ENCODE measurements at regions not wholly inside any gene's neighbourhood (a gene's known extent, or its start where the extent isn't known, plus 50 kb on each side); places are given as distances from the start of the nearest gene placed in this dataset.

GRCh38 chr5:38743562-38743961 lies 102.2 kb upstream of the OSMR start:
- Histone ChIP-seq H3K4me3 (ENCODE audit: low read length, poor library complexity, severe bottlenecking) (no peak overlapping the region), H3K27me3 (ENCODE audit: insufficient read depth, low read length, poor library complexity, severe bottlenecking) (no peaks in the 10 kb centered on the region), H3K9ac (ENCODE audit: low read depth, low read length, poor library complexity, severe bottlenecking) (no peak overlapping the region), H3K9me2 (replicated peaks; ENCODE audit: low read depth, low read length) (no peaks in the 10 kb centered on the region), H3K4me2 (ENCODE audit: low read depth, low read length, poor library complexity, severe bottlenecking) (no peak overlapping the region), H3K79me2 (ENCODE audit: insufficient read depth, low read length) (no peaks in the 10 kb centered on the region), H3K36me3 (ENCODE audit: insufficient read depth, low read length) (no peaks in the 10 kb centered on the region), H3F3A (ENCODE audit: low read depth) (no peaks in the 10 kb centered on the region), H3K4me1 (ENCODE audit: insufficient read depth, low read length, poor library complexity, severe bottlenecking) (no peaks in the 10 kb centered on the region), H4K20me1 (ENCODE audit: insufficient read depth, low read length, poor library complexity, severe bottlenecking) (no peaks in the 10 kb centered on the region), H2AFZ (ENCODE audit: low read length) (no peak overlapping the region), H3K9me3 (ENCODE audit: insufficient read depth, low read depth, low read length) (no peaks in the 10 kb centered on the region)
- TF ChIP-seq CTCF (conservative IDR thresholded peaks at IDR 0.05; ENCODE audit: low read length) (no peak), EZH2phosphoT487 (IDR thresholded peaks at IDR 0.05; ENCODE audit: borderline replicate concordance) (no peak)

GRCh38 chr5:38745836-38746732 lies 99.7 kb upstream of the OSMR start:
- Histone ChIP-seq H4K20me1 (ENCODE audit: insufficient read depth, low read length, poor library complexity, severe bottlenecking) (no peaks in the 10 kb centered on the region), H3K9me2 (replicated peaks; ENCODE audit: low read depth, low read length) (no peaks in the 10 kb centered on the region), H3K79me2 (ENCODE audit: insufficient read depth, low read length) (no peaks in the 10 kb centered on the region), H2AFZ (ENCODE audit: low read length) (no peak overlapping the region), H3K4me3 (ENCODE audit: low read length, poor library complexity, severe bottlenecking) (no peak overlapping the region), H3K4me2 (ENCODE audit: low read depth, low read length, poor library complexity, severe bottlenecking) (no peak overlapping the region), H3K9ac (ENCODE audit: low read depth, low read length, poor library complexity, severe bottlenecking) (no peak overlapping the region), H3K4me1 (ENCODE audit: insufficient read depth, low read length, poor library complexity, severe bottlenecking) (no peaks in the 10 kb centered on the region), H3K9me3 (ENCODE audit: insufficient read depth, low read depth, low read length) (no peaks in the 10 kb centered on the region), H3F3A (ENCODE audit: low read depth) (no peaks in the 10 kb centered on the region), H3K36me3 (ENCODE audit: insufficient read depth, low read length) (no peaks in the 10 kb centered on the region), H3K27me3 (ENCODE audit: insufficient read depth, low read length, poor library complexity, severe bottlenecking) (no peaks in the 10 kb centered on the region)
- TF ChIP-seq EZH2phosphoT487 (IDR thresholded peaks at IDR 0.05; ENCODE audit: borderline replicate concordance): no peak
- TF ChIP-seq CTCF (conservative IDR thresholded peaks at IDR 0.05; ENCODE audit: low read length): no peak

GRCh38 chr5:38749861-38750260 lies 96.0 kb upstream of the OSMR start:
- Histone ChIP-seq H3K27me3 (ENCODE audit: insufficient read depth, low read length, poor library complexity, severe bottlenecking) (no peaks in the 10 kb centered on the region), H3K9me2 (replicated peaks; ENCODE audit: low read depth, low read length) (no peaks in the 10 kb centered on the region), H4K20me1 (ENCODE audit: insufficient read depth, low read length, poor library complexity, severe bottlenecking) (no peaks in the 10 kb centered on the region), H3K36me3 (ENCODE audit: insufficient read depth, low read length) (no peaks in the 10 kb centered on the region), H3K79me2 (ENCODE audit: insufficient read depth, low read length) (no peaks in the 10 kb centered on the region), H3K4me1 (ENCODE audit: insufficient read depth, low read length, poor library complexity, severe bottlenecking) (no peaks in the 10 kb centered on the region), H2AFZ (ENCODE audit: low read length) (no peak overlapping the region), H3K4me3 (ENCODE audit: low read length, poor library complexity, severe bottlenecking) (no peak overlapping the region), H3F3A (ENCODE audit: low read depth) (no peaks in the 10 kb centered on the region), H3K9me3 (ENCODE audit: insufficient read depth, low read depth, low read length) (no peaks in the 10 kb centered on the region), H3K4me2 (ENCODE audit: low read depth, low read length, poor library complexity, severe bottlenecking) (no peak overlapping the region), H3K9ac (ENCODE audit: low read depth, low read length, poor library complexity, severe bottlenecking) (no peak overlapping the region)
- TF ChIP-seq CTCF (conservative IDR thresholded peaks at IDR 0.05; ENCODE audit: low read length) (no peak), EZH2phosphoT487 (IDR thresholded peaks at IDR 0.05; ENCODE audit: borderline replicate concordance) (no peak)
